ENCODE measurements at regions not wholly inside any gene's neighbourhood (a gene's known extent, or its start where the extent isn't known, plus 50 kb on each side); places are given as distances from the start of the nearest gene placed in this dataset.
"Not testable (repeated sequence)": the region's sequence is repeated elsewhere in the genome, so short reads cannot be mapped to it uniquely, and the experiment has no call there.

DNA sequence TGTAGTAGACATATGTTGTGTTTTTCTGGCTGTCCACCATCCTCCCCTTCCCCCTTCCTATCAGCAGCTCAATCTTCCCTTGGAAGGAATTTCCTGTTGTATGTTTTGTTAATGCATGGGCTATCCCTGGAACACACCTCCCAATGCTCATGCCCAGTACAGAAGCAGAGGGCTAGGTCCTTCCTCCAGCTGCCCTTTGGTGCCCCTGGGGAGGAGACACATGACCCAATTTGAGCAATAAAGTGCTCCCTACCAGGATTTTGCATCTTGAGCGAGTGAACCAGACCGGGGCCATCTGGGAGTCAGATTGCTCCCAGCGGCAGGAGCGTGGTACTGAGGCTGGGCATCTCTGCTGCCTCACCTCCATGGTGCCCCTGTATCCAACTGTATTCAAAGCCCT is 141.5 kb upstream of the MED13 start:
- no peak for DNase-seq (ENCODE audit: extremely low read depth, low read depth, low spot score)

DNA sequence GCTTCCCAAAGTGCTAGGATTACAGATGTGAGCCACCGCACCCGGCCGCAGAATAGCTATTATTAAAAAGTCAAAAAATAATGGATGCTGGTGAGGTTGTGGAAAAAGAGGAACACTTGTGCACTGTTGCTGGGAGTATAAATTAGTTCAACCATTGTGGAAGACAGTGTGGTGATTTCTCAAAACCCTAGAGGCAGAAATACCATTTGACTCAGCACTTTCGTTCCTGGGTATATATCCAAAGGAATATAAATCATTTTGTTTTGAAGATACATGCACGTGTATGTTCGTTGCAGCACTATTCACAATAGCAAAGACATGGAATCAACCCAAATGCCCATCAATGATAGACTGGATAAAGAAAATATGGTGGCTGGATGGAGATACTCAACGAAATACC is 132.1 kb upstream of the MED13 start:
- not testable (repeated sequence) for DNase-seq (ENCODE audit: extremely low read depth, low read depth, low spot score)

GRCh38 chr17:62196587-62196986 is 131.5 kb upstream of the MED13 start:
- not testable (repeated sequence) for DNase-seq (ENCODE audit: extremely low read depth, low read depth, low spot score)

DNA sequence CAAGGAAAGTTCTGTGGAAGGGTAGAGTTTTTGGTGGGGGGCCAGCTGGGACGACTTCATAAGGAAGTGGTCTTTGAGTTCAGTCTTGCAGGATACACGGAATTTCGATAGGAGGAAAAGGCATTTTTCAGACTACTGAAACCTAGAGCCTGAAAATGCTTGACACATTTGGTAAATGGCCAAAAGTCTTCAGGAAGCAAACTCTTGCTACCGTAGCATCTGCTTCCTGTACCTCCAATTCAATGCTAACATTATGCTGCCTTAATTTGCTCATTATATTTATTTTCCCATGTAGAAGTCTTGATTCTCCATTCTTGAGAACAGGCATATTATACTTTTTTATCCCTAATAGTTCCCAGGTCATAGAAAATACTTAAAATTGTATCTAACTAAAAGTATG is 129.3 kb upstream of the MED13 start:
- peak; percentile 31 for DNase-seq (ENCODE audit: extremely low read depth, low read depth, low spot score)

GRCh38 chr17:62193249-62193648 is 128.2 kb upstream of the MED13 start:
- DNase-seq (ENCODE audit: extremely low read depth, low read depth, low spot score): no peak

- no peak for DNase-seq (ENCODE audit: extremely low read depth, low read depth, low spot score)
These were observed 126.6 kb upstream of the MED13 start for GRCh38 chr17:62191390-62192361.

DNA sequence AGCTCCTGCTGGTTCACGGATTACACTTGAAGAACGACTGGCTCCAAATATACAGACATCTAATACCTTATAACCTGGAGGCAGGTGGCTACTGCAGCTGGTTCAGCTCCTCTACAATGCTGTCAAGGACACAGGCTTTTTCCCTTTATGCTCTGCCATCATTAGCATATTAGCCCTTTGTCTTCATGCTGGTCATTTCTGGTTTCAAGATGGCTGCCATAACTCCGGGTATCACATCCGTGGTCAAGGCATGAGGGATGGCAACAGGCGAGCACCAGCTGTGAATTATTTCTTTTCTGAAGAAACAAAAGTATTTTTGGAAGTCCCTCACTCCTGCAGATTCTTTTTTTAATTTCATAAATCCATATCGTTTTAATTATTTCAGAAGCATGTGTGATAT is 124.3 kb upstream of the MED13 start:
- DNase-seq (ENCODE audit: extremely low read depth, low read depth, low spot score): no peak

- no peak for DNase-seq (ENCODE audit: extremely low read depth, low read depth, low spot score)
These were observed 123.6 kb upstream of the MED13 start for GRCh38 chr17:62188713-62189112.

- no peak for DNase-seq (ENCODE audit: extremely low read depth, low read depth, low spot score)
These were observed 122.6 kb upstream of the MED13 start for GRCh38 chr17:62187681-62188080.

- DNase-seq (ENCODE audit: extremely low read depth, low read depth, low spot score): no peak
These were observed 121.8 kb upstream of the MED13 start for GRCh38 chr17:62186841-62187240.

- DNase-seq (ENCODE audit: extremely low read depth, low read depth, low spot score): no peak
These were observed 115.7 kb upstream of the MED13 start for GRCh38 chr17:62180772-62181171.

DNA sequence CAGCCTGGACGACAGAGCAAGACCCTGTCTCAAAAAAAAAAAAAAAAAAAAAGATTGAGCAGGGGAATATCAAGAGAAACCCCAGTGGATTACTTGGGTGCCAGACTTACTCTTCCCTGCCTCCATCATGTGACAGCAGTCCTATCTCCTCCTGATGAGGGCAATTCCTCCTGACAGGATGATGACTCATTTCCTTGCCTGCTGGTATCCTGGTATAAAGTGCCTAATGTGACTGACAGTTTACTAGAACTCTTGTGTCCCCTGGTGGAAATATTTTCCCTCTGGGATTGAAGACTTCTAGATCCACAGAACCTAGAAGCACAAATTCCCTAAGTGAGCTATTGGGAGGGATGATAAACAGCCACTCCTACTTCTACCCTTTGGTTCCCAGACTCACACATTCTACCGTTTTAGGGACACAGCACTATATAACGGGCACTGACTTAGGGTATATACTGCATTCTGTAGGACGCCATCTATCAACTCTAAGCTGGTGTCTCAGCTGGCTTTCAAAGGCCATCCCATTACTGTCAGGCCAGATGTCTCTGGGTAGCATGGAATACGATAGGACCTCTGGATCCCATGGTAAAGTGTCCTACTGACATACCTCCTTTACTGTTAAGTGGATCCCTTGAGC is 114.6 kb upstream of the MED13 start:
- peak; percentile 65 for DNase-seq (ENCODE audit: extremely low read depth, low read depth, low spot score)

- peak; percentile 16 for DNase-seq (ENCODE audit: extremely low read depth, low read depth, low spot score)
These were observed 113.5 kb upstream of the MED13 start for GRCh38 chr17:62178579-62178978.

DNA sequence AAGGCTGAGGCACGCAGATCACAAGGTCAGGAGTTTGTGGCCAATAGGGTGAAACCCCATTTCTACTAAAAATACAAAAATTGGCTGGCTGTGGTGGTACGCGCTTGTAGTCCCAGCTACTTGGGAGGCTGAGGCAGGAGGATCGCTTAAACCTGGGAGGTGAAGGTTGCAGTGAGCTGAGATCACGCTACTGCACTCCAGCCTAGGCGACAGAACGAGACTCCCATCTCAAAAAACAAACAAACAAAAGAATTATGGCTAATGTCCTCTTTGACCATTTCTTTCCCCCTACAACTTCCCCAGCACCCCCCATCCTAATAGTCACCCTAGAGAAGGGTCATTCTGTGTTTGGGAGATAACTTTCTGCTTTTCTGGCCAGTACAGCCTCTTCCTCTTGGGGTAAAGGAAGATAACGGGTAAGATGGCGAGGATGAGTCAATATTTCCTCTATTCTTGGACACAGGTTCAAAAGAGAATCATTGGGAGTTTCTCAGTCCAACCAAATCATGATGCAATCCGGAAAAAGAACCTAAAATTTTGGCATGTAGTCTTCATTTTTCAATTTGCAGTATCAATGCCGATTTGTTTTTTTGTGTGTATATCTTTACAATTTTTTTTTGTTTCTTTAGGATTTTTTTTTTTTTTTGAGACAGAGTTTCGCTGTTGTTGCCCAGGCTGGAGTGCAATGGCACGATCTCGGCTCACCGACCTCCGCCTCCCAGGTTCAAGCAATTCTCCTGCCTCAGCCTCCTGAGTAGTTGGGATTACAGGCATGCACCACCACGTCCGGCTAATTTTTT is 107.6 kb upstream of the MED13 start:
- DNase-seq (ENCODE audit: extremely low read depth, low read depth, low spot score): no peak

GRCh38 chr17:62167076-62167475 is 102.0 kb upstream of the MED13 start:
- no peak for DNase-seq (ENCODE audit: extremely low read depth, low read depth, low spot score)

DNA sequence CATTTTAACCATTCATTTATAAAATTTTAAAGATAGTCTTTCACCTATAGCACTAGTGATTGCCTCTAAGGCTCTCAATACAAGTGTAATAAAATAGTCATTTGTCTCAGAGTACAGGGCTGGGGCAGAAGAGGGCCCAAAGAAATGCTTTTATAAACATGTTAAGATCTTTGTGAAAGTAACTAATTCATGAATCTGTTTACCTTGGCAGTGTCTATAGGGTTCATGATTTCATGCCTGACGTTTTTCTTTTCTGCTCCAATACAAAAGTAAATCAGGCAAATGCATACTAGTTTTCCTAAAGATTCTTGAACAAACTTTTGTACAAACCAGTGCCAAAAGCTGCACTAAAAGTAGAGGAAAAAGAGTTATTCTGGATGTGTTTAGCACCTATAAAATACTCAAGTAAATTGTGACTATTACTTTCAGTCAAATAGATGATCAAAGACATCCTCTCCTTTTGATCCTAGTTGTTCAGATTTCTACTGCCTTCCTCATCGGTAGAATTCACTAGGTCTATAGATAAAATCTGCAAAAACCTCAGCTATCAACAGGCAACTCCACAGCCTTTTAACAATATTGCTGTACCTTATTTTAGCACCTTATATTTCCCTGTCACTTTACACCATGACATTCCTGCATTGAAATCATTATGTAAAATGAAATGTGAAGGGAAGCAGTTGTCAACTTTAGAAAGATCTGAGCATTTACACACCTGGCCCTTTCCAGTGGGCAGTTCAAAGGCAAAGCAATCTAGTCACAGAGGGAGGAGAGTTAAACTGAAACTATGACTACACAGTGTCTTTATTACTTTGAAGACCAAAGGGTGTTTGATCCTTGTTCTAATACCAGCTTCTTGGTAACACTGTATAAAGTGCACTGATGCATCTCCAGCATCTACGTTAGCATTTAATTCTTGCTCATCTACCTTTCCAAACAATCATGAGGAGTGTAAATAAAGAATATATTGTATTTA is 100.0 kb upstream of the MED13 start:
- no peak for DNase-seq (ENCODE audit: extremely low read depth, low read depth, low spot score)

DNA sequence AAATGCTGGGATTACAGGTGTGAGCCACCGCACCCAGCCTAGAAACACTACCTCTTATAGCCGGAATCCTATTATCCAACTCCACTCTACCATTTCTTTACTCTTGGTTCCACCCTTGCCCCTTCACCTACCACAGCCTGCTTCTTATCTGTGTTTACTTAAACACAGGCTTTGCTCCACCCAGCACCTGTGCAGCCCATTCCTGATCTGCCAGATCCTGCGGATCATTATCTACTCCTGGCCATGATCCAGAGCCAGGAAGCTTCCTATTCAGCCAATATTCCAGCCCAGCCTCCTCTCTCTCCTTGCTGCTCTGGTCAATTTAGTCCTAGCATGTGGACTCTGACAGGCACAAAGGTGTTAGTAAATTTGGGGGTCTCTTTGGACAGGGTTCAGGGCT is 98.8 kb upstream of the MED13 start:
- DNase-seq (ENCODE audit: extremely low read depth, low read depth, low spot score): no peak

DNA sequence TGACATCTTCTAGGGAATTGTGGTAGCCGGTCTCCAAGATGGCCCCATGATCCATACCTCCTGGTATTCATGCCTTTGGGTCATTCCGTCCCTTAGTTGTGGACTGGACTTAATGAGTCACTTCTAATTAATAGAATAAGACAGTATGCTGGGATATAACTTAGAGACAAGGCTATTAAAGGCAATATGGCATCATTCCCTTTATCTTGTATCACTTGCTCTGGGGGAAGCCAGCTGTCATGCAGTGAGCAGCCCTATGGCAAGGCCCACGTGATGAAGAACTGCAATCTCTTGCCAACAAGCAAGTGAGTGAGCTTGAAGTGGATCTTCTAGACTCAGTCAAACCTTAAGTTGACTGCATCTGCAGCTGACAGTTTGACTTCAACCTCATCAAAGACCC is 97.8 kb upstream of the MED13 start:
- no peak for DNase-seq (ENCODE audit: extremely low read depth, low read depth, low spot score)

- DNase-seq (ENCODE audit: extremely low read depth, low read depth, low spot score): no peak
These were observed 96.5 kb upstream of the MED13 start for GRCh38 chr17:62161405-62162148.
